PC-3 (cell line): ENCODE measurements at regions not wholly inside any gene's neighbourhood (a gene's known extent, or its start where the extent isn't known, plus 50 kb on each side); places are given as distances from the start of the nearest gene placed in this dataset.

Experiments
- ATAC-seq: fragments of 200-7000 bp; cut with Tn5 transposase; 2 replicates; pipeline ENCODE4 v1.9.1; 2020; ENCODE audit warnings: mild to moderate bottlenecking, moderate library complexity
- BruUV-seq: library from RNA; stranded (reverse); fragments of 400-500 nt; replicated peaks from 2 replicates; lab custom pipeline; 2021; lab: Mats Ljungman, UMichigan
- CTCF ChIA-PET: fragments of 300-600 bp; sonication (Branson Sonifier 250); formaldehyde crosslinking; loops from one replicate; lab custom pipeline; 2022; ENCODE audit warnings: antibody characterized with exemption; lab: Charles Lee
- POLR2A ChIA-PET: fragments of 300-600 bp; sonication (Branson Sonifier 250); formaldehyde crosslinking; loops from one replicate; lab custom pipeline; 2022; ENCODE audit warnings: antibody characterized with exemption; ENCODE audit not compliant: unreplicated experiment; lab: Charles Lee
- DNase-seq: peaks from one replicate; pipeline ENCODE4 v3.0.0-alpha.2; 2015
- H2AFZ ChIP-seq: fragments of 300-600 bp; sonication (generic); 2 replicates; pipeline ENCODE4 v1.6.0; 2016; ENCODE audit warnings: antibody characterized with exemption, low read length
- H3F3A ChIP-seq: fragments of 300-600 bp; sonication (generic); one replicate; pipeline ENCODE4 v1.6.0; 2017; ENCODE audit warnings: antibody characterized with exemption, low read length, control low read depth, mild to moderate bottlenecking; ENCODE audit not compliant: unreplicated experiment
- H3K27ac ChIP-seq: fragments of 300-600 bp; sonication (generic); 2 replicates; pipeline ENCODE4 v1.5.1; 2016; ENCODE audit warnings: mild to moderate bottlenecking, low read length
- H3K27me3 ChIP-seq: fragments of 300-600 bp; sonication (generic); 2 replicates; pipeline ENCODE4 v1.6.1; 2016; ENCODE audit warnings: low read length, mixed read lengths
- H3K36me3 ChIP-seq: fragments of 300-600 bp; sonication (generic); 2 replicates; pipeline ENCODE4 v1.6.1; 2016; ENCODE audit warnings: low read depth, mixed run types, low read length, mixed read lengths
- H3K4me1 ChIP-seq: fragments of 300-600 bp; sonication (generic); 2 replicates; pipeline ENCODE4 v1.5.1; 2016; ENCODE audit warnings: low read length; ENCODE audit not compliant: insufficient read depth
- H3K4me2 ChIP-seq: fragments of 300-600 bp; sonication (generic); 2 replicates; pipeline ENCODE4 v1.6.0; 2016; ENCODE audit warnings: low read length
- H3K4me3 ChIP-seq: fragments of 300-600 bp; sonication (generic); 2 replicates; pipeline ENCODE4 v1.5.1; 2016; ENCODE audit warnings: mild to moderate bottlenecking, low read length, mixed read lengths
- H3K79me2 ChIP-seq: fragments of 300-600 bp; sonication (generic); 2 replicates; pipeline ENCODE4 v1.6.1; 2017; ENCODE audit warnings: low read length, mixed read lengths
- H3K9ac ChIP-seq: fragments of 300-600 bp; sonication (generic); 2 replicates; pipeline ENCODE4 v1.6.0; 2016; ENCODE audit warnings: mild to moderate bottlenecking, low read length
- H3K9me2 ChIP-seq: fragments of 300-600 bp; sonication (generic); replicated peaks from 2 replicates; pipeline ENCODE4 v1.6.1; 2016; ENCODE audit warnings: mixed run types, low read length, mixed read lengths
- H3K9me3 ChIP-seq: fragments of 300-600 bp; sonication (generic); 2 replicates; pipeline ENCODE4 v1.6.1; 2016; ENCODE audit warnings: low read length, mixed read lengths
- H4K20me1 ChIP-seq: fragments of 300-600 bp; sonication (generic); 2 replicates; pipeline ENCODE4 v1.6.1; 2016; ENCODE audit warnings: low read length, mixed read lengths
- CTCF ChIP-seq: fragments of 300-600 bp; sonication (generic); conservative IDR thresholded peaks from 2 replicates; pipeline ENCODE4 v1.5.1; 2017; ENCODE audit warnings: antibody characterized with exemption, low read depth, mild to moderate bottlenecking, low read length
- EZH2 ChIP-seq: fragments of 300-600 bp; sonication (generic); IDR thresholded peaks from one replicate; pipeline ENCODE4 v1.6.1; 2017; ENCODE audit warnings: antibody characterized with exemption, mild to moderate bottlenecking, low read length; ENCODE audit not compliant: unreplicated experiment
- EZH2phosphoT487 ChIP-seq: fragments of 300-600 bp; sonication (generic); IDR thresholded peaks from 2 replicates; pipeline ENCODE4 v1.6.1; 2018; ENCODE audit warnings: mild to moderate bottlenecking, antibody characterized with exemption, low read length, borderline replicate concordance
- intact Hi-C: fragments of 100-400 bp; cut with micrococcal nuclease; formaldehyde crosslinking; loops from 2 replicates; pipeline ENCODE4 v1.9.0; 2023

DNA sequence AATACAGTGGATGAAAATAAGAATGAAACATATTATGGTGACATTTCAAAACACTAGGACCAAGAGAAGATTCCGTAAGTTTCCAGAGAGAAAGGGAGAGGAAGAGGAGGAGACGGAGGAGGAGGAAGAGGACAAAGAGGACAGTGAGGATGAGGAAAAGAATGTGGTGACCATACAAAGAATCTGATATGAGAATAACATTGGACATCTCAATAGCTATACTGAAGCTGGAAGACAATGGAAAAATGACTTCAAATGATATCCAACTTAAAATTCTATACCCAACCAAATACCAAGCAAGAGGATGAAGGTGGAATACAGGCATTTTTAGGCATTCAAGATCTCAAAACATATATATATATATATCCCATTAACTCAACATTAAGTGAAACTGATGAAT lies 173.4 kb downstream of the PAWR start:
- CTCF ChIA-PET, result no interaction called here
- Histone ChIP-seq H3K27me3 (no peaks in the 10 kb centered on the region), H3K79me2 (no peaks in the 10 kb centered on the region), H4K20me1 (no peaks in the 10 kb centered on the region), H3F3A (no peaks in the 10 kb centered on the region), H3K4me3 (no peak overlapping the region), H3K36me3 (no peaks in the 10 kb centered on the region), H3K9me2 (no peaks in the 10 kb centered on the region), H3K4me1 (no peaks in the 10 kb centered on the region), H2AFZ (no peak overlapping the region), H3K4me2 (no peak overlapping the region), H3K9ac (no peak overlapping the region), H3K27ac (no peak overlapping the region), H3K9me3 (no peaks in the 10 kb centered on the region)
- no peak for DNase-seq
- no peak for ATAC-seq
- TF ChIP-seq CTCF, result no peak
- intact Hi-C loops, result no loop called here
- POLR2A ChIA-PET, result interaction anchor here (0.7 kb wide), 1 partner anchor 33 kb away, joined by 6 read pairs; no protein-coding TSS in a partner anchor
- BruUV-seq, result no TSS peak

DNA sequence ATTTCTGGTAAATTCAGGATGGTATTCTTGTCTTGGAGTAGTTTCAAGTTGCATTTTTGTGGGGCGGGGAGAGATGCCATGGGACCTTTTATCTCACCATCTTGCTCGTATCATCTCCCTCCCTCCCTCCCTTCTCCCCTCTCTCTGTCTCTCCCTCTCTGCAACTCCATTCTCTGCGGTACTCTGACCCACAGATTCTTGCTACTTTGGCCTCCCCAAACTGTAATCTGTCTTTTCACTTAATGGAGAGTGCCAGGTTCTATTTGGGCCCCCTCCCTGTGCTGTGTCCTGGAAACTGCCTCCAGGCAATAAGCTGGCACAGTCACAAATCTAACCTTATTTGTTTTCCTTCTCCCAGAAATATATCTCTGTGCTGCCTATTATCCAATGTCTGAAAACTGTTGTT lies 175.2 kb downstream of the PAWR start:
- Histone ChIP-seq H3K36me3 (no peaks in the 10 kb centered on the region), H3F3A (no peaks in the 10 kb centered on the region), H3K4me1 (no peaks in the 10 kb centered on the region), H3K9me3 (no peaks in the 10 kb centered on the region), H3K27ac (no peak overlapping the region), H4K20me1 (no peaks in the 10 kb centered on the region), H3K9me2 (no peaks in the 10 kb centered on the region), H3K27me3 (no peaks in the 10 kb centered on the region), H3K4me3 (no peak overlapping the region), H3K4me2 (no peak overlapping the region), H3K79me2 (no peaks in the 10 kb centered on the region), H2AFZ (no peak overlapping the region), H3K9ac (no peak overlapping the region)
- ChIA-PET CTCF (no interaction called here), POLR2A (no interaction called here)
- DNase-seq, result no peak
- ATAC-seq, result no peak
- intact Hi-C loops, result no loop called here
- no TSS peak for BruUV-seq
- TF ChIP-seq EZH2, result no peak
- no peak for TF ChIP-seq EZH2phosphoT487
- TF ChIP-seq CTCF, result no peak

- TF ChIP-seq EZH2 (no peak), EZH2phosphoT487 (no peak), CTCF (no peak)
- no peak overlapping the region; the same call in 1 of the 2 replicates for H2AFZ ChIP-seq
- H3K79me2 ChIP-seq, result no peaks in the 10 kb centered on the region
- BruUV-seq, result no TSS peak
- DNase-seq, result no peak
- no peaks in the 10 kb centered on the region for H3K27me3 ChIP-seq
- no peak overlapping the region for H3K4me2 ChIP-seq
- H3K36me3 ChIP-seq, result no peaks in the 10 kb centered on the region
- H3F3A ChIP-seq, result no peaks in the 10 kb centered on the region
- no peaks in the 10 kb centered on the region for H3K4me1 ChIP-seq
- no peak overlapping the region for H3K27ac ChIP-seq
- H3K9me3 ChIP-seq, result no peaks in the 10 kb centered on the region
- no peaks in the 10 kb centered on the region for H4K20me1 ChIP-seq
- H3K4me3 ChIP-seq, result no peak overlapping the region
- POLR2A ChIA-PET, result no interaction called here
- H3K9me2 ChIP-seq, result no peaks in the 10 kb centered on the region
- ATAC-seq, result no peak
- H3K9ac ChIP-seq, result no peak overlapping the region
- CTCF ChIA-PET, result no interaction called here
- intact Hi-C loops, result no loop called here
These were observed 175.8 kb downstream of the PAWR start for GRCh38 chr12:79514730-79515529.
